Heart left ventricle (tissue), 16 donors: ENCODE measurements at regions not wholly inside any gene's neighbourhood (a gene's known extent, or its start where the extent isn't known, plus 50 kb on each side); places are given as distances from the start of the nearest gene placed in this dataset.
A peak's percentile ranks its signal among the peaks of the same experiment; 100 is the strongest.
"Not testable (repeated sequence)": the region's sequence is repeated elsewhere in the genome, so short reads cannot be mapped to it uniquely, and the experiment has no call there.

Experiments
- ATAC-seq, 4 donors: fragments of 200-7000 bp; cut with Tn5 transposase; one replicate each; pipeline ENCODE4 v1.9.1; 2020 to 2022; ENCODE audit warnings: moderate library complexity in 4 of 4, mild to moderate bottlenecking in 3 of 4, moderate number of reproducible peaks in 1 of 4
- DNase-seq, 5 donors: peaks; one replicate each; pipeline ENCODE4 v3.0.0-alpha.2; 2020
- H3K27ac ChIP-seq, 12 donors: fragments of 200-600 bp; sonication (generic) in 4 of 12; one replicate each; pipeline versions ENCODE4 v1.5.0 to v1.8.0; 2016 to 2022; ENCODE audit warnings: mild to moderate bottlenecking in 2 of 12
- H3K27me3 ChIP-seq, 9 donors: fragments of 200-600 bp; sonication (generic) in 2 of 9; one replicate each; pipeline versions ENCODE4 v1.5.1 to v1.8.0; 2016 to 2022; ENCODE audit warnings: mild to moderate bottlenecking in 3 of 9
- H3K36me3 ChIP-seq, 9 donors: fragments of 200-600 bp; sonication (generic) in 2 of 9; one replicate each; pipeline versions ENCODE4 v1.5.0 to v1.8.0; 2018 to 2022; ENCODE audit warnings: mild to moderate bottlenecking in 2 of 9
- H3K4me1 ChIP-seq, 12 donors: fragments of 200-600 bp; sonication (generic) in 4 of 12; one replicate each; pipeline versions ENCODE4 v1.5.0 to v1.8.0; 2016 to 2022; ENCODE audit warnings: mild to moderate bottlenecking in 3 of 12
- H3K4me3 ChIP-seq, 12 donors: fragments of 200-600 bp; sonication (generic) in 4 of 12; one replicate each; pipeline versions ENCODE4 v1.5.0 to v1.8.0; 2017 to 2022; ENCODE audit warnings: mild to moderate bottlenecking in 9 of 12, moderate library complexity in 4 of 12
- H3K9me3 ChIP-seq, 12 donors: fragments of 200-600 bp; sonication (generic) in 4 of 12; one replicate each; pipeline versions ENCODE4 v1.5.0 to v1.8.0; 2016 to 2022; ENCODE audit warnings: mild to moderate bottlenecking in 1 of 12
- POLR2A ChIP-seq, 2 donors: fragments of 450-650 bp; IDR thresholded peaks; one replicate each; pipeline ENCODE4 v1.6.1; 2017; ENCODE audit warnings: antibody characterized with exemption in 2 of 2, mild to moderate bottlenecking in 2 of 2, moderate library complexity in 2 of 2
- WGBS, 4 donors: extraction: QIAGEN DNeasy Blood & Tissue Kit in 2 of 4; methylation state at CpG; one replicate each; pipeline versions ENCODE4 v1.1.5 to v1.1.7; 2013 to 2018; 5-methylcytosine and 5-hydroxymethylcytosine counted together
- intact Hi-C, 10 donors: fragments of 100-400 bp; cut with DNase I; formaldehyde crosslinking; loops; one replicate each; pipeline versions ENCODE4 v1.11.1 to v1.14.2; 2022
- TF ChIP-seq, protein P1 (sequence below), 12 donors: fragments of 200-600 bp; sonication (generic) in 4 of 12; IDR thresholded peaks; one replicate each; pipeline versions ENCODE4 v1.5.0 to v1.8.0; 2018 to 2022; ENCODE audit warnings: antibody characterized with exemption in 12 of 12, mild to moderate bottlenecking in 5 of 12
- donor health status: ischemic (EF 13 %, LVEDD 7.1; RV severe dilation, severe dysfunction).
- donor health status: healthy with polysubstance abuse.
- donor health status: DM: no; HTN: yes; CAD: no.
- donor health status: DM: no; HTN: no; CAD: no.
- donor health status: ischemic (EF 25% LVEDD 6.9; RV normal size, moderate dysfunction).
- donor health status: ischemic (EF 25% LVEDD 5.7; RV mildly dilated, moderate dysfunction).
- donor health status: healthy.
- donor health status: DM: yes; HTN: yes; CAD: no.
- donor health status: ischemic (EF 35%, LVEDD 5.7; RV mildly dilated, moderate dysfunction).
- donor health status: nonischemic (EF 11% LVEDD 7.7; RV severe dilation, severe dysfunction).
- donor health status: DM: yes; HTN: yes; CAD: no.
- donor health status: PGD.
- donor health status: ischemic (EF 29% LVEDD 5.4; RV normal size, mild dysfunction).
- donor health status: nonischemic (EF 23%, LVEDD 6.1; RV moderate dilation, normal function).

GRCh38 chr9:19876569-19877316, 87.9 kb upstream of the SLC24A2 start:
- TF ChIP-seq POLR2A (IDR thresholded peaks at IDR 0.05): no peak
- TF ChIP-seq, protein P1, sequence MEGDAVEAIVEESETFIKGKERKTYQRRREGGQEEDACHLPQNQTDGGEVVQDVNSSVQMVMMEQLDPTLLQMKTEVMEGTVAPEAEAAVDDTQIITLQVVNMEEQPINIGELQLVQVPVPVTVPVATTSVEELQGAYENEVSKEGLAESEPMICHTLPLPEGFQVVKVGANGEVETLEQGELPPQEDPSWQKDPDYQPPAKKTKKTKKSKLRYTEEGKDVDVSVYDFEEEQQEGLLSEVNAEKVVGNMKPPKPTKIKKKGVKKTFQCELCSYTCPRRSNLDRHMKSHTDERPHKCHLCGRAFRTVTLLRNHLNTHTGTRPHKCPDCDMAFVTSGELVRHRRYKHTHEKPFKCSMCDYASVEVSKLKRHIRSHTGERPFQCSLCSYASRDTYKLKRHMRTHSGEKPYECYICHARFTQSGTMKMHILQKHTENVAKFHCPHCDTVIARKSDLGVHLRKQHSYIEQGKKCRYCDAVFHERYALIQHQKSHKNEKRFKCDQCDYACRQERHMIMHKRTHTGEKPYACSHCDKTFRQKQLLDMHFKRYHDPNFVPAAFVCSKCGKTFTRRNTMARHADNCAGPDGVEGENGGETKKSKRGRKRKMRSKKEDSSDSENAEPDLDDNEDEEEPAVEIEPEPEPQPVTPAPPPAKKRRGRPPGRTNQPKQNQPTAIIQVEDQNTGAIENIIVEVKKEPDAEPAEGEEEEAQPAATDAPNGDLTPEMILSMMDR (IDR thresholded peaks at IDR 0.05): no peak
- Histone ChIP-seq H3K27ac (peak overlapping the region in 1 of 12 donors; percentile 4), H3K27me3 (no peaks in the 10 kb centered on the region), H3K9me3 (peaks cover 0 to 2% (median 0%) of the 10 kb centered on the region in 12 donors), H3K4me3 (no peak overlapping the region), H3K4me1 (no peaks in the 10 kb centered on the region), H3K36me3 (no peaks in the 10 kb centered on the region)
- WGBS, 4 donors: 53 to 82% (median 72%) methylated on average over 3 of the region's 3 CpGs
- DNase-seq: no peak
- no peak for ATAC-seq
- intact Hi-C loops: no loop called here

DNA sequence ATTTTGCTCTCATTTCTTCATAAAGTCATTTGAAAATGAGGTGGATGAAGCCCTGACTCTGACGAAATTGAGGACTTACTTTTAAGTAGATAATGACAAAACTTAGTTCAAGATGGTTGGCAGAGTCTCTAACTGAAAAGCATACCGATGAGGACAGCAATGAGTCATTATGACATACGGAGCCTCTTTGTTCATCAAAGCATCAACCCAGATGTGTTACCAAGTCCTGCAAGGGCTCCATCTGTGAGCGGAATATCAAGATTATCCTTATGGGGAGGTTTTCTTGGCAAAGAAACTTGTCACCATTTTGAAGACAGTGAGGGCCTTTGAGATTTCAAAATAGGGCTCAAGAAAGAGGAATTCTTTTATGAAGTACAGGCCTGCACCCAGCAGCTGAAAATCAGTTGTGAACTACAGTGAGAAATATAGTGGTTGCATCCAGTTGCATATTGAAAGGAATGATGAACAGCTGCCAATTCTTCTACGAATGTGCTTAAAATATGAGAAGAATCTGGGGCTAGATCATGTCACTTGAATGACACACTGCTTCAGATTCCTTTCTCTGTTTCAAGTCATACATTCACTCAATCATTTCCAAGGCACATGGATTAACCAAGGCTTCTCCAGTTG, 86.6 kb upstream of the SLC24A2 start:
- Histone ChIP-seq H3K9me3 (peaks cover 0 to 16% (median 0%) of the 10 kb centered on the region in 12 donors), H3K4me3 (no peak overlapping the region), H3K4me1 (no peaks in the 10 kb centered on the region), H3K27ac (no peak overlapping the region), H3K27me3 (no peaks in the 10 kb centered on the region), H3K36me3 (no peaks in the 10 kb centered on the region)
- no peak for DNase-seq
- 65 to 67% (median 66%) methylated on average over 5 of the region's 5 CpGs for WGBS, 4 donors
- ATAC-seq: no peak
- TF ChIP-seq POLR2A (IDR thresholded peaks at IDR 0.05): no peak
- intact Hi-C loops: no loop called here

DNA sequence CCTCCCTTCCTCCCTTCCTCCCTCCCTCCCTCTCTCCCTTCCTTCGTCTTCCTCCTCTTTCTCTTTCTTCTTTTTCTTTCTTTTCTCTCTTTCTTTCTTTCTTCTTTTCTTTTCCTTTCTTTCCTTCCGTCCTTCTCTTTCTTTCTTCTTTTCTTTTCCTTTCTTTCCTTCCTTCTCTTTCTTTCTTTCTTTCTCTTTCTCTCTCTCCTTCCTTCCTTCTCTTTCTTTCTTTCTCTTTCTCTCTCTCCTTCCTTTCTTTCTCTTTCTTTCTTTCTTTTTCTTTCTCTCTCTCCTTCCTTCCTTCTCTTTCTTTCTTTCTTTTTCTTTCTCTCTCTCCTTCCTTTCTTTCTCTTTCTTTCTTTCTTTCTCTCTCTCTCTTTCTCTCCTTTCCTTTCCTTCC, 84.4 kb upstream of the SLC24A2 start:
- DNase-seq, intact Hi-C loops, H3K36me3 ChIP-seq, ATAC-seq, H3K4me1 ChIP-seq, H3K4me3 ChIP-seq, H3K27me3 ChIP-seq, H3K27ac ChIP-seq: not testable (repeated sequence)
- 75 to 89% (median 82%) methylated on average over 2 of the region's 2 CpGs for WGBS, 4 donors
- H3K9me3 ChIP-seq: peaks cover 0 to 16% (median 0%) of the 10 kb centered on the region in 12 donors

DNA sequence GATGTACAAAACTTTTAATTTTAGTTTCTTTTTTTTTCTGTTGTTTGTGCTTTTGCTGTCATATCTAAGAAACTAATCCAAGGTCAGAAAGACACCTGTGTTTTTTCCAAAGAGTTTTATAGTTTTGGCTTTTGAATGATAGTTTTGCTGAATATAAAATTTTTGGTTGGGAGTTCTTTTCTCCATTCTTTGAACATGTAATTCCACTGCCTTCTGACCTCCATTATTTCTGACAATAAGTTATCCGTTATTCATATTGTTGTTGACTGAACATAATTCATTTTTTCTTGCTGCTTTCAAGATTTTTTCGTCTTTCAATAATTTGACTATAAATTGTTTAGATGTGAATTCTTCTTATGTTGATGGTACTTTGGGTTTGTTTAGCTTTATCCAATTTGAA, 82.2 kb upstream of the SLC24A2 start:
- WGBS, 4 donors: 77 to 94% (median 90%) methylated on average over 2 of the region's 2 CpGs
- peaks cover 0 to 16% (median 0%) of the 10 kb centered on the region in 12 donors for H3K9me3 ChIP-seq
- intact Hi-C loops: no loop called here
- DNase-seq (no peak), ATAC-seq (no peak)
- no peaks in the 10 kb centered on the region for H3K27me3 ChIP-seq
- TF ChIP-seq POLR2A (IDR thresholded peaks at IDR 0.05): no peak
- TF ChIP-seq, protein P1 (IDR thresholded peaks at IDR 0.05): no peak
- no peaks in the 10 kb centered on the region for H3K36me3 ChIP-seq
- H3K27ac ChIP-seq: no peak overlapping the region
- no peaks in the 10 kb centered on the region for H3K4me1 ChIP-seq
- H3K4me3 ChIP-seq: no peak overlapping the region

DNA sequence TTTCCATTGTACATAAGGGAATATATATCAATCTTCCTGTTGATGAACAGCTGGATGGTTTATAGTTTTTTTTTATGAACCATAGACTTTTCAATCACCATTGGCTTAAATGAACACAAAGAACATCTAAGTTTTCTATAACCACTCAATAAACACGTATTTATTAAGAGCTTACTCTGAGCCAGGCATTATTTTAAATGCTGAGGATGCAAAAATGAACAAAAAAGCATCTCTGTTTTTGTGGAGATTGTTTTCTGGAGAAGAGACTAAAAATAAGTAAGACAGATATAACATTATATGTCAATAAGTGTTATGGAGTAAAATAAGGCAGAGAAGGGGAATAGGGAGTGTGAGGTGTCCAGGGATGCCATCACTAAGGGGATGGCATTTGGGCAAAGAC, 52.1 kb upstream of the SLC24A2 start:
- H3K4me3 ChIP-seq: no peak overlapping the region
- TF ChIP-seq, protein P1 (IDR thresholded peaks at IDR 0.05): no peak
- no peak for TF ChIP-seq POLR2A (IDR thresholded peaks at IDR 0.05)
- H3K27me3 ChIP-seq: no peaks in the 10 kb centered on the region
- DNase-seq (no peak), ATAC-seq (no peak)
- H3K36me3 ChIP-seq: no peaks in the 10 kb centered on the region
- no peaks in the 10 kb centered on the region for H3K4me1 ChIP-seq
- no peak overlapping the region for H3K27ac ChIP-seq
- WGBS, 4 donors: 27 to 49% (median 41%) methylated on average over 1 of the region's 1 CpG
- H3K9me3 ChIP-seq: no peaks in the 10 kb centered on the region
- intact Hi-C loops: no loop called here
